Keratinocyte (primary cell): ENCODE measurements at regions not wholly inside any gene's neighbourhood (a gene's known extent, or its start where the extent isn't known, plus 50 kb on each side); places are given as distances from the start of the nearest gene placed in this dataset.

Experiments
- DNase-seq: peaks from one replicate; pipeline ENCODE4 v3.0.0-alpha.2; 2011; ENCODE audit warnings: low read depth, missing footprints, low spot score
- FAIRE-seq: peaks from 2 replicates; lab custom pipeline; 2011; peaks lifted over from hg19 to GRCh38; lab: Jason Lieb, UNC
- H2AFZ ChIP-seq: 2 replicates; pipeline ENCODE4 v1.6.0; 2012; ENCODE audit warnings: low read length, control low read depth, inconsistent platforms; ENCODE audit not compliant: control insufficient read depth
- H3K27ac ChIP-seq: 2 replicates; pipeline ENCODE4 v1.5.1; 2011; ENCODE audit warnings: low read length; ENCODE audit not compliant: control insufficient read depth, insufficient read depth
- H3K27me3 ChIP-seq: 3 replicates; pipeline ENCODE4 v1.6.0; 2011; ENCODE audit warnings: low read length; ENCODE audit not compliant: control insufficient read depth, insufficient read depth; ENCODE audit errors: extremely low read depth
- H3K36me3 ChIP-seq, 2 experiments: 2 replicates in 1 of 2; 3 replicates in 1 of 2; pipeline ENCODE4 v1.5.1; 2011; ENCODE audit warnings: low read length in 2 of 2, mild to moderate bottlenecking in 1 of 2; ENCODE audit not compliant: control insufficient read depth in 2 of 2, insufficient read depth in 2 of 2; ENCODE audit errors: extremely low read depth in 1 of 2
- H3K4me1 ChIP-seq: 3 replicates; pipeline ENCODE4 v1.5.1; 2011; ENCODE audit warnings: low read length; ENCODE audit not compliant: control insufficient read depth, insufficient read depth; ENCODE audit errors: extremely low read depth
- H3K4me2 ChIP-seq: 3 replicates; pipeline ENCODE4 v1.6.0; 2011; ENCODE audit warnings: low read depth, low read length; ENCODE audit not compliant: control insufficient read depth, insufficient read depth; ENCODE audit errors: extremely low read depth
- H3K4me3 ChIP-seq, 3 experiments: fragments of 200-600 bp in 1 of 3; sonication (generic) in 1 of 3; 2 replicates in 2 of 3; 3 replicates in 1 of 3; pipeline ENCODE4 v1.5.1; 2011 to 2016; ENCODE audit warnings: low read length in 3 of 3, mild to moderate bottlenecking in 3 of 3, control low read depth in 2 of 3, inconsistent platforms in 1 of 3, low read depth in 1 of 3, mixed read lengths in 1 of 3, mixed run types in 1 of 3, moderate library complexity in 1 of 3; ENCODE audit not compliant: control insufficient read depth in 2 of 3, insufficient read depth in 2 of 3; ENCODE audit errors: extremely low read depth in 1 of 3
- H3K79me2 ChIP-seq: 2 replicates; pipeline ENCODE4 v1.6.0; 2012; ENCODE audit warnings: low read length; ENCODE audit not compliant: control insufficient read depth, insufficient read depth
- H3K9ac ChIP-seq: 3 replicates; pipeline ENCODE4 v1.6.0; 2011; ENCODE audit warnings: low read length; ENCODE audit not compliant: control insufficient read depth, insufficient read depth; ENCODE audit errors: extremely low read depth
- H3K9me1 ChIP-seq: 3 replicates; pipeline ENCODE4 v1.6.0; 2011; ENCODE audit warnings: low read length; ENCODE audit not compliant: control insufficient read depth, insufficient read depth; ENCODE audit errors: extremely low read depth
- H3K9me3 ChIP-seq: 2 replicates; pipeline ENCODE4 v1.5.1; 2012; ENCODE audit warnings: low read depth, low read length; ENCODE audit not compliant: control insufficient read depth
- H4K20me1 ChIP-seq: 3 replicates; pipeline ENCODE4 v1.6.0; 2011; ENCODE audit warnings: low read length; ENCODE audit not compliant: control insufficient read depth, insufficient read depth; ENCODE audit errors: extremely low read depth
- CTCF ChIP-seq, 3 experiments: IDR thresholded peaks in 1 of 3; conservative IDR thresholded peaks in 1 of 3; optimal IDR thresholded peaks in 1 of 3; 2 replicates in 2 of 3; 3 replicates in 1 of 3; pipeline versions ENCODE3 to v1.5.1; 2011; ENCODE audit warnings: low read length in 3 of 3, mild to moderate bottlenecking in 3 of 3, moderate library complexity in 2 of 3, control low read depth in 1 of 3, inconsistent platforms in 1 of 3; ENCODE audit not compliant: insufficient read depth in 2 of 3; ENCODE audit errors: extremely low read depth in 1 of 3
- EZH2 ChIP-seq: IDR thresholded peaks from one replicate; pipeline ENCODE4 v1.6.1; 2012; ENCODE audit warnings: inconsistent platforms, mild to moderate bottlenecking, low read length, moderate library complexity
- dilution Hi-C: fragments of 300-500 bp; cut with MboI; formaldehyde crosslinking; loops from one replicate; pipeline ENCODE4 v1.7.0; 2020; ENCODE audit warnings: low sequenced_read_pairs; ENCODE audit not compliant: extremely low pct_ligation_motif_present

- H3K36me3 ChIP-seq = no peaks in the 10 kb centered on the region
- no peaks in the 10 kb centered on the region for H3K4me1 ChIP-seq
- FAIRE-seq = peak; percentile 77
- TF ChIP-seq EZH2 (no peak), CTCF (optimal IDR thresholded peaks at IDR 0.05 in 1 of 3, IDR thresholded peaks at IDR 0.05 in 1 of 3, conservative IDR thresholded peaks at IDR 0.05 in 1 of 3; ENCODE audit: extremely low read depth in 1 of 3, insufficient read depth in 2 of 3, low read length in 3 of 3) (no peak)
- DNase-seq = no peak
- no peaks in the 10 kb centered on the region for H3K9me3 ChIP-seq
- H3K9ac ChIP-seq = no peak overlapping the region
- H2AFZ ChIP-seq = no peak overlapping the region
- no peaks in the 10 kb centered on the region for H3K27me3 ChIP-seq
- H3K9me1 ChIP-seq = no peaks in the 10 kb centered on the region
- dilution Hi-C loops = no loop called here
- H3K79me2 ChIP-seq = no peaks in the 10 kb centered on the region
- H3K27ac ChIP-seq = no peak overlapping the region
- H3K4me2 ChIP-seq = no peak overlapping the region
- no peaks in the 10 kb centered on the region for H4K20me1 ChIP-seq
- no peak overlapping the region for H3K4me3 ChIP-seq
Observed at GRCh38 chr2:195407783-195408182, 249.2 kb upstream of the SLC39A10 start.

- TF ChIP-seq CTCF (optimal IDR thresholded peaks at IDR 0.05 in 1 of 3, IDR thresholded peaks at IDR 0.05 in 1 of 3, conservative IDR thresholded peaks at IDR 0.05 in 1 of 3; ENCODE audit: extremely low read depth in 1 of 3, insufficient read depth in 2 of 3, low read length in 3 of 3) = no peak
- no peak for TF ChIP-seq EZH2
- Histone ChIP-seq H3K4me1 (no peaks in the 10 kb centered on the region), H3K9me1 (no peaks in the 10 kb centered on the region), H3K36me3 (no peaks in the 10 kb centered on the region), H4K20me1 (no peaks in the 10 kb centered on the region), H3K27me3 (no peaks in the 10 kb centered on the region), H2AFZ (no peak overlapping the region), H3K9ac (no peak overlapping the region), H3K4me3 (no peak overlapping the region), H3K27ac (no peak overlapping the region), H3K9me3 (no peaks in the 10 kb centered on the region), H3K4me2 (no peak overlapping the region), H3K79me2 (no peaks in the 10 kb centered on the region)
- no peak for FAIRE-seq
- DNase-seq = no peak
- dilution Hi-C loops = no loop called here
Observed at GRCh38 chr2:195406886-195407603, 250.0 kb upstream of the SLC39A10 start.
